Stimulated activated CD4-positive, alpha-beta T cell treated with anti-CD3 and anti-CD28 coated beads, Interleukin-4, amount 100 ng/mL, for 48 hours (primary cell): ENCODE measurements at regions not wholly inside any gene's neighbourhood (a gene's known extent, or its start where the extent isn't known, plus 50 kb on each side); places are given as distances from the start of the nearest gene placed in this dataset.

Source experiments
- DNase-seq, 2 donors: peaks; one replicate each; pipeline ENCODE4 v3.0.0-alpha.2; 2020; ENCODE audit warnings: low read depth in 2 of 2

DNA sequence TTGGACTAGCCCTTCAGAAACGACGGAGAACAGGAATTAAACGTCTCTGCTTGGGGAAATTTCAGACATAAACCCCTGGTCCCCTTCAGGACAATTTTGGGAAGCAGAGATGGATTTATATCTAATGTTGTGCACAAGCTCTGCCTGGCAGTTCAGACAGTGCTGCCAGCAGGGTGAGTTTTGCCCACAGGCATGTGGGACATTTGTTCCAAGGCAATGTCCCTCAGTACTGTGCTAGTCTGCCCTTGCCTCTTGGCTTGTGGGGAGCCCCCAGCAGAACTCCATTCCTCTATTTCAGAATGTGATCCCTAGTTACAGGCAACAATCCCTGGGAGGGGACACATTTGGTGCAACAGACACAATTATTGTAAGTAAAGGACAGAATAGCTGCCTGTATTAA, 76.5 kb upstream of the GPR12 start:
- no peak for DNase-seq

GRCh38 chr13:26836626-26837025, 76.0 kb upstream of the GPR12 start:
- DNase-seq = no peak

DNA sequence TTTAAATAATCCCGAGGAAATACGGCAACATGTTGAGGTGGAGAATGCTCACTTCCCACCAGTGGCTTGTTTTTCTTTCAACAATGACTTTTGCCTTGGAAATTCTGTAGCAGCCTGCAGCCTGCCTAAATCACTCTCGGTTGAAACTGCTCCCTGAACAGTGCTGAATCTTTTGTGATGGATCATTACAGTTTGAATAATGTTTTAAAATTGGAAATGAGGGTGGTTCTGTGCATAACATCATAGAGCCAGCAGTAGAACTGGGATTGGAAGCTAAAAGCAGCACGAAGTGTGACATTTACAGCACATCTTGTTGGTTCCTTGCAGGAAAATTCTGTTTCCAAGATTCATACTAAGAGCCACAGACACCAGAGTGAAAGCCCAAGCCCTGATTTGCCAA, 74.1 kb upstream of the GPR12 start:
- DNase-seq = no peak

- DNase-seq = no peak
Measured at GRCh38 chr13:26831336-26831908, 70.8 kb upstream of the GPR12 start.

DNA sequence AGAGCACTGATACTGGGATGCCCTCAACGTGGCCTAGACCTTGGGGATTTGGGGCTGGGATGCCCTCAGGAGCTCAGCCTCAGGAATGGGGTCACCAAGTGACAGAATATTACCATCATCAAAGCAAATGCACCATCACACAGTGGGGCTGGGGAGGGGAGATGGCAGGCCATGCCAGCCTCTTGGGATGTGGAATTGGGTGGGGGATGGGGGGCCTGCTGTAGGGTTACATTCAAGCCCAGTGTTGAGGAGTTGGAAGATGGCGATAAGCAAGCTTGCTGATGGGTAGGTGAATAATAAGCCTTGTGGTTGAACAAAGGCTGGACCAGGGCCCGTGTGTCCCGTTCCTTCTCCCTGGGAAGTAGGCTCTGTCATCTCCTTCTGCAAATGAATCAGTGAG, 69.1 kb upstream of the GPR12 start:
- DNase-seq = no peak

GRCh38 chr13:26824581-26824980, 64.0 kb upstream of the GPR12 start:
- DNase-seq = no peak

DNA sequence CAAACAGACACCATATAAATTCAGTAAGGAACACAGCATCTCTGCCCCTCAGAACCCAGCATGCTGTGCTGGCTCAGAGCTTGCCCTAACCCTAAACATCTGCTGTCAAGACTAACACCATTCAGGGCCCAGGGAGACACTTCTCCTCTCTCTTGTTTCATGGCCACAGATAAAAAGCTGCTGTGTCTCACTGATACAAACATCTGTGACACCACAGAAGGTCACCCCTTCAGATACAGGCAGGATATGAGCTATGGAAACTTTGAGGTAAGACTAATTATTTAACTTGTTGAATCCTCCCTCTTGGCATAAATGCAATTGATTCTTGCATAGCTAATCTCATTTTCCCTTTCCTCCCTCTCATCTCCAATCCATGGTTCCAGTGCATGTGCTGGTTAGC, 61.6 kb upstream of the GPR12 start:
- DNase-seq = no peak

DNA sequence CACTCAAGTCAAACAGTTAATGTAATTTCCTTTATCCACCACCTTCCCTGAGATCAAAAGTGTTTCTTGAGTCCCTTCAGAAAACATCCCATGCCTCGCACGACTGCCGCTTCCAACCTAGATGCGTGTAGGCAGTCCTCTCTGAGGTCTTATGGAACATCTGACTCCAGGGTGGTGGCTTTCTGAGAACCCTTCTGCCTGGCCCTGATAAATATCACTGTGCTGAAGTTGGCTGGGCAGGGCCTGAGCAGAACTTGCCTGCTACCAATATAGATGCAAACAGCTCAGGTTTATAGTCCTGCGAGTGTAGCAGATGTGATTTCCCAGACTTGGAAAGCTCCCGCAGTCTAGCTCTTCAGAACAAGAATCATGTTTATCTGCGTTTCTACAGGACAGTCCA, 61.1 kb upstream of the GPR12 start:
- no peak for DNase-seq

GRCh38 chr13:26820871-26821270, 60.3 kb upstream of the GPR12 start:
- DNase-seq = no peak

DNA sequence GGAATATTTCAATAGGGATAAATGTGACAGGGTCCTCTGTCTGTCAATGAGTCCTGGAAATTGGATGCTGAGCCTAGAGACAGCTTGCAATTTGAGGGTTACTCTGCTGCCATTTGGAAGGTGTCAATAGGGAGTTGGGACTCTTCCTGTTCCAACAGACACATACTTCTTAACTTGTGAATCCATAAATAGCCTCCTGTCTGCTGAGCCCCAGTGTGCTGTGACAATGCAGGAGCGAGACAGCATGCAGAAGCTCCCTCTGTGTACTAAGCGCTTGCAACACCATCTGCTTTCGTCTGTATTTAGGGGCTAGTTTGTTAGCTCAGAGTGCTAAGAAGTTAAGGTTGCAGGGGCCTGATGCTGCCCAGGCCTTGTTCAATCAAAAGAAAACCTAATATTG, 58.5 kb upstream of the GPR12 start:
- DNase-seq = no peak

GRCh38 chr13:26816881-26817280, 56.3 kb upstream of the GPR12 start:
- no peak for DNase-seq

GRCh38 chr13:26813980-26814348, 53.4 kb upstream of the GPR12 start:
- DNase-seq = no peak

GRCh38 chr13:26813321-26813979, 52.9 kb upstream of the GPR12 start:
- no peak for DNase-seq

- no peak for DNase-seq
Measured at GRCh38 chr13:26811581-26811980, 51.0 kb upstream of the GPR12 start.
